ENCODE measurements at regions not wholly inside any gene's neighbourhood (a gene's known extent, or its start where the extent isn't known, plus 50 kb on each side); places are given as distances from the start of the nearest gene placed in this dataset.
"Not testable (repeated sequence)": the region's sequence is repeated elsewhere in the genome, so short reads cannot be mapped to it uniquely, and the experiment has no call there.

GRCh38 chr12:112712751-112713150 is 78.8 kb upstream of the RPH3A start:
- not testable (repeated sequence) for DNase-seq

- DNase-seq = no peak
These were observed 78.1 kb upstream of the RPH3A start for GRCh38 chr12:112713471-112713870.

- no peak for DNase-seq
These were observed 77.3 kb upstream of the RPH3A start for GRCh38 chr12:112714166-112714710.

GRCh38 chr12:112716099-112717093 is 75.2 kb upstream of the RPH3A start:
- DNase-seq = peak; percentile 28

- DNase-seq = peak; percentile 87
These were observed 62.7 kb upstream of the RPH3A start for GRCh38 chr12:112728864-112729263.

GRCh38 chr12:112734859-112735695 is 56.5 kb upstream of the RPH3A start:
- peak; percentile 20 for DNase-seq

GRCh38 chr12:112738531-112738930 is 53.0 kb upstream of the RPH3A start:
- no peak for DNase-seq

- peak; percentile 91 for DNase-seq
These were observed 51.1 kb upstream of the RPH3A start for GRCh38 chr12:112740387-112740934.

GRCh38 chr12:112741106-112741505 is 50.4 kb upstream of the RPH3A start:
- peak; percentile 21 for DNase-seq
